ENCODE measurements at regions not wholly inside any gene's neighbourhood (a gene's known extent, or its start where the extent isn't known, plus 50 kb on each side); places are given as distances from the start of the nearest gene placed in this dataset.

DNA sequence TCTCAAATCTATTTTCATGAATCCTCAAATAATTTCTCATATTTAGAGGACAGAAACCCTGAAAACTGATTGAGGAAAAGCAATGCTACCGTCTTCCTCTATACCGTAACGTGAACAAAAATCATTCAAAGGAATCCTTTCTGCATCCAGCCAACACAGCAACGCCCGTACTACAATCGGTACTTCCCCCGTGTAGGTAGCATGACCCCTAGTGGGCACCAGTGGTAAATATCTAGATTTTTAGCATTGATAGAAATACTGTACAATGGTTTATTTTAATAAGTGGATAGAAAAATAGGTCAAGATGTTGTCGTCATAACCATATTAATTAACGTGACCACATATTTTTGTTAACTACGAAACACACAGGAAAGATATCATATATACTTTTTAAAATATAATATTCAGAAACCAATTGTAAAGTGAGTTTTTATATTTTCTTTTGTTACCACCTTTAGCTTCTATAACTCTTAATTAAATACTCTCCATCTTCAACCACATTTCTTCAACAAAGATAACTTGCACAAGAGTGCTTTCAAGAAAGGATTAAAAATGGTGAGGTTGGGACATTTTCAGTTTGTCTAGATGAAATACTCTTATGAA is 194.1 kb downstream of the SS18 start:
- TF ChIP-seq POLR2A (IDR thresholded peaks at IDR 0.05; ENCODE audit: low read length) (no peak), GATA1 (IDR thresholded peaks at IDR 0.05; ENCODE audit: low read depth, low read length) (no peak)
- peak; percentile 68 to 73 for DNase-seq

GRCh38 chr18:25895518-25895917 is 194.9 kb downstream of the SS18 start:
- DNase-seq = no peak
- TF ChIP-seq POLR2A (IDR thresholded peaks at IDR 0.05; ENCODE audit: low read length) (no peak), GATA1 (IDR thresholded peaks at IDR 0.05; ENCODE audit: low read depth, low read length) (no peak)

GRCh38 chr18:25886283-25886682 is 204.1 kb downstream of the SS18 start:
- TF ChIP-seq POLR2A (IDR thresholded peaks at IDR 0.05; ENCODE audit: low read length) (no peak), GATA1 (IDR thresholded peaks at IDR 0.05; ENCODE audit: low read depth, low read length) (no peak)

GRCh38 chr18:25883091-25883490 is 207.3 kb downstream of the SS18 start:
- DNase-seq = no peak
- TF ChIP-seq GATA1 (IDR thresholded peaks at IDR 0.05; ENCODE audit: low read depth, low read length) = no peak

More at GRCh38 chr18:25886283-25886682, 204.1 kb downstream of the SS18 start:
- no peak for DNase-seq

GRCh38 chr18:25881149-25881548 is 209.3 kb downstream of the SS18 start:
- TF ChIP-seq POLR2A (IDR thresholded peaks at IDR 0.05; ENCODE audit: low read length) = no peak
- no peak for TF ChIP-seq GATA1 (IDR thresholded peaks at IDR 0.05; ENCODE audit: low read depth, low read length)
- DNase-seq = no peak

- no peak for DNase-seq
- TF ChIP-seq POLR2A (IDR thresholded peaks at IDR 0.05; ENCODE audit: low read length) (no peak), GATA1 (IDR thresholded peaks at IDR 0.05; ENCODE audit: low read depth, low read length) (no peak)
Observed at GRCh38 chr18:25880441-25880840, 210.0 kb downstream of the SS18 start.

DNA sequence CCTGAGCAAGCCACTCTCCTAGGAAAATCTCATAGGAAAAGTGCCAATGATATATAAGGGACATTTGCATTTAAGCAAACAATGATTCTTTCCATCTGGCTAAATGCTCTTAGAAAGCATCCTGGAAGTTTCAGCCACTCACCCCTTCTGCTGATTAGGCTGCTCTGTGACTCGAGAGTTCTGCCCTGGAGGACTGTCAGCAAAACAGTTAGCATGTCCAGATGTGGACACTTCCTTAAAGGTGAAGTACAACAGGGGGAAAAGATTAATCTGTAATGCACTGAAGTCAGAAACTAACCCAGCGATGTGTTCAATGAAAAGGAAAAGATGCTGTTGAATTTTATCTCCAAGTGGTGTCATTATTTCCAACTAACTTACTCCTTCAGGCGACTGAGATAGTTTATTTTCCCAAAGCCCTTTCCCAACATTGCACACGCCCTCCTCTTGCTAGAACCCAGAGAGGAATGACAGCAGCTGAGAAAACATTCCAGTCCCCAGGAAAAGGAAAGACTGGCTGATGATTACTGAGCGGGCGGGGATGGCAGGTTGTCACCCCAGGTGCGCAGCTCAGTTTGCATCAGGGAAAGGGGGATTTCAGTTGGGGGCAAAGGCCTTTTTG is 214.0 kb downstream of the SS18 start:
- TF ChIP-seq GATA1 (IDR thresholded peaks at IDR 0.05; ENCODE audit: low read depth, low read length) (no peak), POLR2A (IDR thresholded peaks at IDR 0.05; ENCODE audit: low read length) (no peak)
- DNase-seq = no peak

GRCh38 chr18:25875551-25876240 is 214.7 kb downstream of the SS18 start:
- no peak for TF ChIP-seq POLR2A (IDR thresholded peaks at IDR 0.05; ENCODE audit: low read length)
- no peak for TF ChIP-seq GATA1 (IDR thresholded peaks at IDR 0.05; ENCODE audit: low read depth, low read length)
- no peak for DNase-seq

- peak; percentile 7 to 43 for DNase-seq
- no peak for TF ChIP-seq POLR2A (IDR thresholded peaks at IDR 0.05; ENCODE audit: low read length)
- TF ChIP-seq GATA1 (IDR thresholded peaks at IDR 0.05; ENCODE audit: low read depth, low read length) = no peak
Observed at GRCh38 chr18:25873833-25874232, 216.6 kb downstream of the SS18 start.

DNA sequence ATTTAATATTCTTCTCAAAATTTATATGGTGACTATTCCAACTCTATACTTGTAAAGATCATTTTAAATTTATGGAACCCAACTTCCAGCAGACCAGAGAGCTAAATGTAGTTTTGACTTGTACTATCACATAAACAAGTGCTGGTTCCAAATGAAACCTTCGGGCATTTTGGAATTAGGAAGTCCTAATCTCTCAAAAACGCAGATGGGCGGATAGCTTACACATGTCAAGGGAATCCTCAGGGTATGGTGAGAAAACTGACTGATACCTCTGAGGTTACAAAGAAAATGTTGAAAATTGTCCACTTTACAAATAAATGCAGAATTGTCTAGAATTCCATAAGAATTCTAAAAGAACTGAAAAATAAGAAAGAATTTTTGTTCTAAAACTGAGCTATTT is 224.1 kb downstream of the SS18 start:
- TF ChIP-seq GATA1 (IDR thresholded peaks at IDR 0.05; ENCODE audit: low read depth, low read length) (no peak), POLR2A (IDR thresholded peaks at IDR 0.05; ENCODE audit: low read length) (no peak)
- no peak for DNase-seq

GRCh38 chr18:25862881-25863600 is 227.4 kb downstream of the SS18 start:
- no peak for DNase-seq
- no peak for TF ChIP-seq POLR2A (IDR thresholded peaks at IDR 0.05; ENCODE audit: low read length)
- no peak for TF ChIP-seq GATA1 (IDR thresholded peaks at IDR 0.05; ENCODE audit: low read depth, low read length)

- no peak for DNase-seq
- TF ChIP-seq GATA1 (IDR thresholded peaks at IDR 0.05; ENCODE audit: low read depth, low read length) (no peak), POLR2A (IDR thresholded peaks at IDR 0.05; ENCODE audit: low read length) (no peak)
Observed at GRCh38 chr18:25853691-25854433, 236.6 kb downstream of the SS18 start.

GRCh38 chr18:25843791-25844190 is 246.6 kb downstream of the SS18 start:
- no peak for DNase-seq
- TF ChIP-seq GATA1 (IDR thresholded peaks at IDR 0.05; ENCODE audit: low read depth, low read length) (no peak), POLR2A (IDR thresholded peaks at IDR 0.05; ENCODE audit: low read length) (no peak)

GRCh38 chr18:25842665-25843064 is 247.7 kb downstream of the SS18 start:
- TF ChIP-seq GATA1 (IDR thresholded peaks at IDR 0.05; ENCODE audit: low read depth, low read length) (no peak), POLR2A (IDR thresholded peaks at IDR 0.05; ENCODE audit: low read length) (no peak)
- no peak for DNase-seq
